ENCODE measurements at regions not wholly inside any gene's neighbourhood (a gene's known extent, or its start where the extent isn't known, plus 50 kb on each side); places are given as distances from the start of the nearest gene placed in this dataset.

GRCh38 chr7:25647872-25648271, 419.6 kb upstream of the NPVF start:
- no peak for TF ChIP-seq CTCF (IDR thresholded peaks at IDR 0.05)
- TF ChIP-seq EZH2 (IDR thresholded peaks at IDR 0.05; ENCODE audit: borderline replicate concordance, insufficient read depth, low read depth, low read length, poor library complexity, severe bottlenecking), result no peak
